DMS114 treated with DMSO at 0.1 percent for 48 hours (cell line): ENCODE measurements at regions not wholly inside any gene's neighbourhood (a gene's known extent, or its start where the extent isn't known, plus 50 kb on each side); places are given as distances from the start of the nearest gene placed in this dataset.
"Not testable (repeated sequence)": the region's sequence is repeated elsewhere in the genome, so short reads cannot be mapped to it uniquely, and the experiment has no call there.

Experiments
- DNase-seq: peaks from one replicate; lab custom pipeline; 2025; ENCODE audit not compliant: unreplicated experiment; lab: John Stamatoyannopoulos, UW

DNA sequence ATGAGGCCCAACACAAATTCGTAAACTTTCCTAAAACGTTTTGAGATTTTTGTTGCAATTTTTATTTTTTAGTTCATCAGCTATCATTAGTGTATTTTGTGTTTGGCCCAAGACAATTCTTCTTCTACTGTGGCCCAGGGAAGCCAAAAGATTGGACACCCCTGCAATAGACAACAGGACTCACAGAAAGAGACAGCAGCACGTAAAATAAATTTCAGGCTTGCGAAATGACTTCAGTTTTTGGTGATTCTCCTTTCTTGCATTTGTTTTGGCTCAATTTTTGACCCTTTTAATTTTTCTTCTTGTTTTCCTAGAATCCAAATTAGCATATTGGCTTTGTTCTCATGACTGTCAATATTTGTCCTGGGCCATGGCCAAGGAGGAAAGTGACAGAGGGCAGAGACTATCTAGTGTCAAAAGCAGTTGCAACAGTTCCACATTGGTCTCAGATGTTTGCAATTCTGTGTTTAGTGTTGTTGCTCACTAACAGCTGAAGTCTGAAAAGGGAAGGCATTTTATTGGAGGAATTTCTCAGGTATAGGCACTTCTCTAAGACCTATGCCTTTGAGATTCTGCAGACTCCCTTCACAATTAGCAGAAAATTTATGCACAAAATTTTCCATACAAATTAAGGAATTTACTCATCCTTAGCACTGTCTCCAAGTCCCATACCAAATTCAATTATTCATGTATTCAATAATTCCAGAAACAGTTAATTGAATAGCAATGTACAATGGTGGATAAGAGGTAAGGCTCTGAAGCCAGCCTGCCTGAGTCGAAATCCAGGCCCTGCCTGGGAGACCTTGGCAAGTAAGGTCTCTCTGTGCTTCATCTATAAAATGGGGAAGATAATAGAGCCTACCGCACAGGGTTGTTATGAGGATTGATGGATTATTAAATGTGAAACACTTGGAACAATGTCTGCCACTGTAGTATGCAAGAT, 160.9 kb upstream of the IVNS1ABP start:
- DNase-seq, result no peak

DNA sequence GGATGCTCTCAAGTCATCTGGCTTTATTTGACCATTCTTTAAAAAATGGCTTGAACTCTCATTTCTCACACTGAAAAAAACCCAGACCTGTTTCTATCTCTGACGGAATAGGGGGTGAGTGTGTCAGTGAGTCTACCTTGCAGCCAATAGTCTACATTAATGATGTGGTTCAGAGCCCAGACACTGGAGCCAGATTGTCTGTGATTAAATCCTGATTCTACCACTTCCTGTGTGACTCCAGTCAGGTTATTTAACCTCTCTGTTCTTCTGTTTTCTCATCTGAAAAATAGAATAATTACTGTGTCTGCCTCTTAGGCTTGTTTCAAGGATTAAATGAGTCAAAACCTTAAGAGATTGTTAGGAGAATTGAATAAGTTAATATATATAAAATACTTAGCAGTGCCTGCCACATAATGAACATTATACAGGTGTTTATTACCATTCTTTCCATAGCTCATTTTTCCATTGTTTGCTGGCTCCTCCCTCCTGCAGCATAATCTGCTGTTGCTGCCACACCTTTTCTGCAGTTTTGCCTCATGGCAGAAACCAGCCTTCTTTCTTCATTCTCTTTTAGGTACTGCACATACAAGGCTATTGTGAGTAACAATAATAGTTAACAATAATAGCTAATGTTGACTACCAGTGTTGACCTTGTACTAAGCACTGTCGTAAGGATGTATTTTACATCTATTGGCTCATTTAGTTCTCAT, 157.6 kb upstream of the IVNS1ABP start:
- DNase-seq, result no peak

DNA sequence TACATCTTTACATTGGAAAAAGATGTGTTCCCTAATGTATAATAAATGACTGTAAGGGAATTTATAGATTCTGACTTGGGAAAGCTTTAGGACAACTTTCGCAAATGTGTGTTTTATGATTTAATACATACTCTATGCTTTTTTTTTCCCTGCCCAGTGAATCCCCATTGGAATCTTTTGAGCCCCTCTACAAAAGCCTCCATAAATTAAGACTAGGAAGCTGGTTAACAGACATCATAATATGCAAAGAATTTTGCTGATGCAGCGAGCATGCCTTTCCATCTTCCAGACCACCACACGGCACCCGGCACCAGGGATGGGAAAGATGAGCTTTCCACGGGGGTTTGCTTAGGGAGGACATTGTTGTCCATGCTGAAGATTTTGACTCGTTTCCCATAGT, 156.1 kb upstream of the IVNS1ABP start:
- no peak for DNase-seq

DNA sequence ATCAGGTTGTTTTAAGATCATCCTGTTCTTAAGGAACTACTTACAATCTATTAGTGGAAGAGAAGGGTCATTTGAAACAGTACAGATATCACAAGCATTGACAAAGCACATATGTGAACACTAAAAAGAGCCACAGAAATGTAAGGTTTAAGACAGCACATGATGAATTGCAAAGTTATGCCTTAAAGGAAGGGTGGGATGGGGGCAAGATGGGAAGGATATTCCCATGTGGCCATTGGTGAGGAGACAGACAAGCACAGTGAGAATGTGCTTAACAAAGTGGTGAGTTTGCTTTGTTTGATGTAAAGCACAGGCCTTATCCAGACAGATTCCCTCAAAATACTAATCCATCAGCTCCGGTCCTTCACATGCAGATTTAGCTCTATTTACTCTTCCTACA, 151.6 kb upstream of the IVNS1ABP start:
- no peak for DNase-seq

DNA sequence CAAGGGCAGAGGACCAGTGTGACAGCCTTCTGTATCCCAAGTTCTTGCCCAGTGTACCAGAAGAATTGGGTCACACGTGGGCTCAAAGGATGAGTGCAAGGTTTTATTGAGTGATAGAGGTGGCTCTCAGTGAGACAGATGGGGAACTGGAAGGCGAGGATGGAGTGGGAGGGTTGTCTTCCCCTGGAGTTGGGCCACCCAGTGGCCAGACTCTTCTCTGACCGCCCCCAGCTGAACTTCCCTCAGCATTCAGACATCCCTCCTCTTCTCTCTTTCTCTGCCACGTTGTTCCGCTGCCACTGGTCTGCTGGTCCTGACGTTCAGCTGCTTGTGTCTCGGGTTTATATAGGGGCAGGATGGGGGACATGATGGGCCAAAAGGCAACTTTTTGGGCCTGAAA, 150.1 kb upstream of the IVNS1ABP start:
- no peak for DNase-seq

DNA sequence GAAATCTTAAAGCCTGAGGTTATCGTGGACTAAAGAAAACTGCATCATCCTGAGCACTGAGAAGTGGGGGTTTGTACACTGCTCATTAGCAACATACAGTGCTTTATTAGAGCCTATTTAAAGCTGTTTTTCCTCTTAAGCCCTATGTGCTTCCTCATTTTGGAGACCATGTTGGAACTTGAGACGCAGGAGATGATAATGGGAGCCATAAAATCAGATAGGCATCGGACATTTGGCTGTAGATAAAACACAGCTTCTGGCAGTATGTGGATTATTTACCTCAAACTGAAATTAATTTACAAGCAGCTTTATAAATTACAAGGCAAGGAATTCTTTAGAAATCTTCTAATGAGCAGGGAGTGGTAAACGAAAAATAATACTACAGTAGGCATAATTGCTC, 147.7 kb upstream of the IVNS1ABP start:
- DNase-seq, result no peak

DNA sequence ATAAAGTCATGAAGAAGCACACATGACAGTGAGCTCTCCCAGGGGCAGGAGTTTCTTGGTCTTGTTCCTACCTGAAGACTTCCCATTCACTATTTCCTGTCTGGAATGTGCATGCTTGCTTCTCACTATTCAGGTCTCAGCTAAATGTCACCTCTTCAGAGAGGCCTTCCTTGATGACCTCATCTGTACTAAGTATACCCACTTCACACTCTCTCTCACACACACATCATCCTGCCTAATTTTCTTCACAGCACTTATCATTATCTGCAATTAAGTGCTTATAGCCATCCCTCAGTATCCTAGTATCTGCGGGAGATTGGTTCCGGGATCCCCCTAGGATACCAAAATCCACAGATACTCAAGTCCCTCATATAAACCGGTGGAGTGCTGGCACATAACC, 146.4 kb upstream of the IVNS1ABP start:
- no peak for DNase-seq

DNA sequence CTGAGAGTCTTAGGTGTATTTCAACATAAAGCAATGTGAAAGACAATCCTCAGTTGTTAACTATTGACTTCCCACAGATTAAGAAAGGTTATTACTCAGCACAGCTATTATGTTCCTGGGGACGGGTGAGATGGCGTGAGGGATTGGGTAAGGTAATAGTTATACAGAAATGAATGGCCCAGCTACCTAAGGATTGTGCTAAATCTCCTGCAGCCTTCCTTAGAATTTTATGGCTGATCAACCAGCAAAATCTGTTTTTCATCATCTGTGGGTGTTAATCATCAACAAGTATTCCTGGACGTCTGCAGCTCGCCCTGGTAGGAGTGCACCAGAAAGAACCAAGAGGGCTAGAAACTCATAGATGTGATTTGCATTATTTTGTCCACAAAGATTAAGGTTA, 146.0 kb upstream of the IVNS1ABP start:
- no peak for DNase-seq

DNA sequence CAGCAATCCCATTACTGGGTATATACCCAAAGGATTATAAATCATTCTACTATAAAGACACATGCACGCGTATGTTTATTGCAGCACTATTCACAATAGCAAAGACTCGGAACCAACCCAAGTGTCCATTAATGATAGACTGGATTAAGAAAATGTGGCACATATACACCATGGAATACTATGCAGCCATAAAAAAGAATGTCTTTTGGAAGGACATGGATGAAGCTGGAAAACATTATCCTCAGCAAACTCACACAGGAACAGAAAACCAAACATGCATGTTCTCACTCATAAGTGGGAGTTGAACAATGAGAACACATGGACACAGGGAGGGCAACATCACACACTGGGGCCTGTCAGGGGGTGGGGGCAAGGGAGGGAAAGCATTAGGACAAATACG, 143.7 kb upstream of the IVNS1ABP start:
- DNase-seq, result not testable (repeated sequence)

DNA sequence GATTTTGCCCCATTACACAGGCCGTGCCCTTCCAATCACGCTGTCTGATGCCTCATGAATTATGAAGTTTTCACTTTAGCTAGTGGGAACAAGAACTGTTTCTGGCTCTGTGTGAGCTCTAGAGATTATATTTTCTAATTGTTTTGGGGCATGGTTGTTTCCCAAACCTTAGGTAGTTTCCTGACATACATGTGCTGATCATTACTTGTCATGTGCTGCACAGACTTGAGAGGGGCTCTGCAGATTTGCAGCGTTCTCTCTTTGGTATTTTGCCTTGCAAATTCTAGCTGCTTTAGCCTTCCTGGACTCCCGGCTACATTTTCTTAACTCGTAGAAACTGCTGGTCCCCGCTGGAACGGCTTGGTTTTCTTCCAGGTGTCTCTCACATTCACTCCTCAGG, 142.1 kb upstream of the IVNS1ABP start:
- no peak for DNase-seq

DNA sequence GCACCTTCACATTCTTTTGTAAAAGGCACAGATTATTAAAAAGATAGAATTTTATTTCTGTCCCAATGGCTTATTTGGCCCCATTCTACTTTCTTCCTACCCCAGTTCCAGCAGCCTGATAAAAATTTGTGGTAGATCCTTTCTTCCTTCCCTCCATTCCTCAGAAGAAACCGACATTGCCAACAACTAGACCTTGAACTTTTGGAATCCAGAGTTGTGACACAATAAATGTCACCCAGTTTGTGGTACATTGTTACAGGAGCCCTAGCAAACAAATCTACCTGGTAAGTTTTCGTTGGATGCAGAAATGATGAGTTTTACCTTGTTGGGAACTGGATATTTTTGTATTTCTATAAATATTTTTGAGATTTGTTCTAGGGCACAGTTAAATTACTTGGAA, 141.6 kb upstream of the IVNS1ABP start:
- no peak for DNase-seq

DNA sequence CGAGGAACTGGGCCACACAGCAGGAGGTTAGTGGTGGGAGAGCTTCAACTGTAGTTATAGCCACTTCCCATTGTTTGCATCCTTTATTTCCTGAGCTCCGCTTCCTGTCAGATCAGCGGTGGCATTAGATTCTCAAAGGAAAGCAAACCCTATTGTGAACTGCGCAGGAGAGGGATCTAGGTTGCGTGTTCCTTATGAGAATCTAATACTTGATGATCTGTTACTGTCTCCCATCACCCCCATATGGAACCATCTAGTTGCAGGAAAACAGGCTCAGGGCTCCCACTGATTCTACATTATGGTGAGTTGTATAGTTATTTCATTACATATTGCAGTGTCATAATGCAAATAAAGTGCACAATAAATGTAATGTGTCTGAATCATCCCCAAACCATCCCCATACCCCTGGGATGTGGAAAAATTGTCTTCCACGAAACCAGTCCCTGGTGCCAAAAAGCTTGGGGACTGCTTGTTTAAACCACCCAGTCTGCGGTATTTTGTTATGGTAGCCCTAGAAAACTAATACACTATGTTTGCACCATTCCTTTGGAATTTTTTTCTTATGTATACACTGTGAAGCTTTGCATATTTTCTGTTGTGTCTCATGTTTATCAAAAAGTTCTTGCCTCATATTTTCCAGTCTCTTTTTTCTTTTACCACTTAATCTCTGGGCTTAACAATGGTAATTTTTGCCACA, 136.6 kb upstream of the IVNS1ABP start:
- no peak for DNase-seq

DNA sequence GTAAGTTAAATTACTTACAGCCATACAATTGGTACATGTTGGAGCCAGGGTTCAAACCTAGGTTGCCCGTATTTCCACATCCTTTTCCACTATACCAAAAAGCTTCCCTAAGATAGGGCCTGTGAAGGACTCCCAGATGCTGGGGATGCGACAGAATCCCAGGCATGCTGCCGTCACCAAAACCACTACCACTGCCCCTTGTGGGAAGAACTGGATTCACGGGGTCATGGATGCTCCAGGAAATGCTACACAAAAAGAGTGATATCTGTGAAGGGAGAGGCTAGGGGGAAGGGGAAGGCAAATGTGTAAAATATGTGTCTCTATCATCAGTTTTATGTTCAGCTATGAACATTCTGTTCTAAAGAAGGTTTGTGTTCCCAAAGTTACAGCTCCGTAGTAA, 133.9 kb upstream of the IVNS1ABP start:
- no peak for DNase-seq

DNA sequence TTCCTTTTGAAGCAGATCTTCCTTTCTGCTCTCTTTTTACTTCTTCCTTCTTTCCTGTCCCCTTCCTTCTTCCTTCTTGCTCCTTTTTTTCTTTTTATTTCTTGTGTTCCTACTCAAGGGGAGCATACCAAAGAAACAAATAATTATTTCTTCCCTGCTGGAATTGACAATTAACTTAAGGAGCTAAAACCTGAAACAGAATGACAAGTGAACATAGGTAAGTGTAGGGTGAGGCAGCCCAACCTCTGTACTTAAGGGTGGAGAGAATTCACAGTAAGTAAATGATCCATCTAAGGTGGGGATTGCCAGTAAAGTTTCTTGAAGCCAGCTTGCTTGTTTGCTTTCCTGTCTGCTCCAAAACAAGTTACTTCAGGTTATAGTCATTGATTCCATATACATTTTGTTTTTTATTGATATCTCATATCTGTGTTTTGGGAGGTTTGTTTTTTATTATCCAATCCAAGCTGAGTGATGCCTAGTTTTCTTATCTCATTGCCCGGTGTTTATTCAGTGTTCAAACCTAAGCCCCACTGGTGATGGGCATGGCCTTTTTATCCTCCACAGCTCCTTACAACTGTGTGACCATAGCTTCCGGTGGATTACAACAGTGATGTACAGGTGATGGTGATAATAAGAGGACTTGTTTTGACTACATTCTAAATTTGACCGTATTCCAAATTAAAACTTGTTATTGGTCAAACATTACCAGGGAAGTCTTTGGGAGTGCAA, 133.2 kb upstream of the IVNS1ABP start:
- DNase-seq, result no peak

DNA sequence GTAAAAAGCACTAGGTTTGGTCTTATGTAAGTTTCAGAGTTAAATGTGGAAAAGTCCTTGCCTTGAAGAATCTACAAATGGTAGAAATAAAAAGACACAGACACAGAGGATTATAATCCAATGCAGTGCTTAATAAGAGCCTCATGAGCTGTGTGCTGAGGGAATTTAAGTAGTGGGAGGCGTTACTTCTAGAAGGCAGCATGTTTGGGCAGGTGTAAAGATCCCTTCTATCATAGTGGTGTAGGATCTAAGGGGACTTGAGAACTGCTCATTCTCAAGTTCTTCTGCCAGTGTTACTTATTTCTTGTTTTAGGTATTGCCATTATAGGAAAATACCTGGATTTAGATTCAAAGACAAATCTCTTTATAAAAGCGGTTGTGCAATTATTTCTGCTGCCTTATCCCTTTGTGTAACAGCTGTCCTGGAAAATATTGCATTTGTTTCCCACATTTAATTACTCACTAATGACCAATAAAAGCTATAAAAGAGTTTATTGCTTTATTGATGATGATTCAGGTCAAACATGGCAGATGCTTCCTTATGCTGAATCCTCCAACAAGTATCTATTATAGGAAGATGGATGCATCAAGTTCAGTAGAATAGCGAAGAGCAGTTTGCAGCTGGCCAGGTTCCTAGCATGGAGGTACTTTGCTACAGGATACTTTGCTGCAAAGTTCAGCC, 132.5 kb upstream of the IVNS1ABP start:
- no peak for DNase-seq

DNA sequence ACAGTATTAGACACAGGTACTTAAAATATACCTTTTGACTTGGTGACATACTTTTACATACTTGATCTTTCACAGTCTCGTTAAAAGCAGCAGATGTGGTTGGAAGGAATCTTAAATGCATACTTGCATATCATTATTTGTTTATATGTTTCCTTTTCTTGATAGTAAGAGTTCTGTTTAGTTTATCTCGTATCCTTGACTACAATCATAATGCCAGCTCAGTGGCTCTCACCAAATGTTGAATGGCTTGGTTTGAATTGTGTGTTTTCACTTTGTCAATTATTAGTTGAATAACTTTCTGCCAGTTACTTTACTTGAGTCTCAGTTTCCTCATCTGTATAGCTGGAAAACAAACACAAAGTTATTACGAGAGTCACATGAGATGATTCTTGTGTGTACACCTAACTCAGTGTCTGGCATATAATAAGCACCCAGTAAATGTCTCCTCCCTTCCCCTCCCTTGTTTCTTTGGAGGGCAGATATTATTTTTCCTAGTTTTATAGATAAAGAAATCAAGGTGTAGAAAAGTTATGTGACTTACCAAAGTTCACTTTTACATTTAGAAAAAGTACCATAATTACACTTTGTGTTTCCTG, 131.6 kb upstream of the IVNS1ABP start:
- no peak for DNase-seq

DNA sequence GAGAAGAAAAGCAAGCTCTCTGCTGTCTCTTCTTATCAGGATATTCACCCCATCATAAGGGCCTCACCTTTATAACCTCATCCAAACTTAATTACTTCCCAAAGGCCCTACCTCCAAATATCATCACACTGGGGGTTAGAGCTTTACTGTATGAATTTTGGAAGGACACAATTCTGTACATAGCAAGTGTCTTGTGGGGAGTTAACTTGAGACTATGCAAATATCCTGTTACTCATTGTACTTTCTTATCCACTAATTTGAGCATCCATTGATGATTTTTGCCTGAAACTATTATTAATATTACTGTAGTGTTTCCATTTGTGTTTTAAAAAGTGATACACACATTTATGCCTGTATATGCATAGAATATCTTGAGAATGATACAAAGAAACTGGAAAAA, 129.1 kb upstream of the IVNS1ABP start:
- DNase-seq, result no peak

DNA sequence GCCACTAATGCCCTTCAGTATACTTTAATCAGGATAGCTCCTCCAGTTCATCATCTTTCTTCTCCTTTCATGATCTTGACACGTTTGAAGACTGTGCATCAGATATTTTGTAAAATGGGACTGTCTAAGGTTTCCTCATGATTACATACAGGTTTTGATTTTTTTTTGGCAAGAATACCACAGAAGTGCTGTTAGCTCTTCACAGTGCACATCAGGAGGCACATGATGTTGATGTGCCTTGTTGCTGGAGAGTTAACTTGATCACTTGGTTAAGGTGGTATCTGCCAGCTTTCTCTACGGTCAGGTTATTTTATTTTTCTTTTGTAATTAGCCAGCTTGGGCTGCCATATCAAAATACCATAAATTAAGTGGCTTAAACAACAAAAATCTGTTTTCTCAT, 128.6 kb upstream of the IVNS1ABP start:
- DNase-seq, result no peak

DNA sequence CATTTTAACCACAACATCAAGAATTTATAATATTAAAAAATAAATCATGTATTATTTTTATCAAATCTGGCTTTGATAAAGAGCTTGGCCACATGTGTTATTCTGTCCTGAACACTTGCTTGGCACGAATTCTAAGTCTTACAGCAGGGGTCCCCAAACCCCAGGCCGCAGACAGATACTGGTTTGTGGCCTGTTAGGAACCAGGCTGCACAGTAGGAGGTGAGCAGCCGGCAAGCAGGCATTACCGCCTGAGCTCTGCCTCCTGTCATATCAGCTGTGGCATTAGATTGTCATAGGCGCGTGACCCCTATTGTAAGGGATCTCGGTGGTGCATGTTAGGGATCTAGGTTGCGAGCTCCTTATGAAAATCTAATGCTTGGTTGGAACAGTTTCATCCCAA, 127.6 kb upstream of the IVNS1ABP start:
- no peak for DNase-seq

DNA sequence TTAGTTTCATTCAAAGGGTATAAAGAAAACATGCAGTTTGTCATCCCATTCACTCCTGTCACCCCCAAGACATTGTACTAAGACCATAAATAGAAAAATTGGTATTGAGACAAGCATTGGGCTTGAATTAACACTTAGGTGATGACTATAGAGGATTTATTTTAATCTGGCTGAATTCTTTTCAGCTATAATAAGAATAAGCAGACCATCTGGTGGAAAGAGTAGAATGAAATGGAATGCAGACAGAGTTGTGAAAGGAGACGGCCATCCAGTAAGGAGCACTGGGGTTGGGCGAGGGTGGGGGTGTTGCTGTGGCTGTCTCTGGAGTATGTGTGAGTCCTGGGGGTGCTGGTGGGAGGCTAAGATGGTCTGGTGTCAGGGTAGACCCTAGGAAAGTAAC, 125.0 kb upstream of the IVNS1ABP start:
- no peak for DNase-seq
